Sigmoid colon (tissue), 6 donors: ENCODE measurements at regions not wholly inside any gene's neighbourhood (a gene's known extent, or its start where the extent isn't known, plus 50 kb on each side); places are given as distances from the start of the nearest gene placed in this dataset.

Experiments used
- DNase-seq: peaks from one replicate; pipeline ENCODE4 v3.0.0-alpha.2; 2019
- H3K27ac ChIP-seq, 4 donors: fragments of 200-600 bp; sonication (generic); one replicate each; pipeline ENCODE4 v1.5.1; 2016 to 2019; ENCODE audit warnings: mild to moderate bottlenecking in 1 of 4
- H3K27me3 ChIP-seq, 3 donors: fragments of 200-600 bp; sonication (generic); one replicate each; pipeline ENCODE4 v1.5.1; 2019; ENCODE audit warnings: mild to moderate bottlenecking in 1 of 3
- H3K36me3 ChIP-seq, 4 donors: fragments of 200-600 bp; sonication (generic); one replicate each; pipeline ENCODE4 v1.5.1; 2016 to 2019
- H3K4me1 ChIP-seq, 4 donors: fragments of 200-600 bp; sonication (generic); one replicate each; pipeline ENCODE4 v1.5.1; 2017 to 2019
- H3K4me3 ChIP-seq, 4 donors: fragments of 200-600 bp; sonication (generic); one replicate each; pipeline ENCODE4 v1.5.1; 2017 to 2019; ENCODE audit warnings: mild to moderate bottlenecking in 2 of 4, moderate library complexity in 1 of 4
- H3K9me3 ChIP-seq, 4 donors: fragments of 200-600 bp in 3 of 4; sonication (generic) in 3 of 4; one replicate each; pipeline versions ENCODE4 v1.5.1 to v1.6.1; 2013 to 2019
- EP300 ChIP-seq, 4 donors: sonication (generic); formaldehyde crosslinking; IDR thresholded peaks; one replicate each; pipeline ENCODE4 v1.6.1; 2017; ENCODE audit warnings: antibody characterized with exemption in 4 of 4
- POLR2A ChIP-seq, 2 donors: fragments of 450-650 bp; IDR thresholded peaks; one replicate each; pipeline ENCODE4 v1.6.1; 2016; ENCODE audit warnings: antibody characterized with exemption in 2 of 2, mild to moderate bottlenecking in 2 of 2, moderate library complexity in 2 of 2
- POLR2AphosphoS5 ChIP-seq, 4 donors: sonication (generic); formaldehyde crosslinking; IDR thresholded peaks; one replicate each; pipeline ENCODE4 v1.6.1; 2017; ENCODE audit warnings: antibody characterized with exemption in 4 of 4
- WGBS, 2 donors: extraction: QIAGEN DNeasy Blood & Tissue Kit; methylation state at CpG; one replicate each; pipeline ENCODE4 v1.1.7; 2013; 5-methylcytosine and 5-hydroxymethylcytosine counted together
- intact Hi-C: fragments of 100-400 bp; cut with DNase I; formaldehyde crosslinking; loops from one replicate; pipeline ENCODE4 v1.15.1; 2023
- TF ChIP-seq, protein P1 (sequence below), 4 experiments: fragments of 450-650 bp in 3 of 4; fragments of 200-600 bp in 1 of 4; IDR thresholded peaks; one replicate each; pipeline ENCODE4 v1.5.1; 2016 to 2019; ENCODE audit warnings: antibody characterized with exemption in 4 of 4, mild to moderate bottlenecking in 3 of 4, moderate library complexity in 2 of 4
- donor health status: healthy with polysubstance abuse.
- donor health status: healthy.

DNA sequence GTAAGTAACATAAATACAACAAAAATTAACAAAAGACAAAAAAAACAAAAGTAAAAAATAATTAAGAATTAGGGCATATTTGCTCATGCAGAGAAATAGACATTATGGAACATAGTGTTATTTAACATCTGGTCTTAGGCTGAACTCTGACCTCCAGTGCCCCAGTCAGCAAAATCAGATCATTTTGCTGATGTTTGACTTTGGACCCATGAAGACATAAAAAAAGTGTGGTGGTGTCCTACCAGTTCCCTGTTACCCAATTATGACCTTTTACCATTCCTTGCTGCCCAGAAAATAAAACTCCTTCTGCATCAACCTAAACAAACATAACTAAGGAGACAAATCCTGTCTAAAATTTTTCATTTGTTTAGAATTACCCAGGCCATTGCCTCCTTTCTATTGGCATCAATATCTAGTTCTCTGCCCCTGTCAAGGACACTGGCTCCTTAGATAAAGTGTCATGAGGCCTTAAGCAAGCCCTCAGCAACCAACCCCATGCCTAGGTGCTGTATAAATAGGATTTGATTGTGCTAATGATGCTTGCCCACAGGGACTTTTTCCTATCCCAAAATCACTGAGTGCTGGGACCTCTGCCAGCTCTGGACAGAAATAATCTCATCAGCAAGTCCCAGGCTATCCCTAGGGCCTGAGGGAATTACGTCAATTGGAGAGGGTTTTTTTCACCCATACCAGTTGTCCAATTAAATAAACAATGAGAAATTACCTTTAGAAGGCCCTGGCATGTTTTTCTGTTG lies 334.5 kb upstream of the UMPS start:
- no peaks in the 10 kb centered on the region for H3K27me3 ChIP-seq
- no peak for TF ChIP-seq EP300 (IDR thresholded peaks at IDR 0.05)
- TF ChIP-seq POLR2AphosphoS5 (IDR thresholded peaks at IDR 0.05): no peak
- no peak for TF ChIP-seq POLR2A (IDR thresholded peaks at IDR 0.05)
- TF ChIP-seq, protein P1, sequence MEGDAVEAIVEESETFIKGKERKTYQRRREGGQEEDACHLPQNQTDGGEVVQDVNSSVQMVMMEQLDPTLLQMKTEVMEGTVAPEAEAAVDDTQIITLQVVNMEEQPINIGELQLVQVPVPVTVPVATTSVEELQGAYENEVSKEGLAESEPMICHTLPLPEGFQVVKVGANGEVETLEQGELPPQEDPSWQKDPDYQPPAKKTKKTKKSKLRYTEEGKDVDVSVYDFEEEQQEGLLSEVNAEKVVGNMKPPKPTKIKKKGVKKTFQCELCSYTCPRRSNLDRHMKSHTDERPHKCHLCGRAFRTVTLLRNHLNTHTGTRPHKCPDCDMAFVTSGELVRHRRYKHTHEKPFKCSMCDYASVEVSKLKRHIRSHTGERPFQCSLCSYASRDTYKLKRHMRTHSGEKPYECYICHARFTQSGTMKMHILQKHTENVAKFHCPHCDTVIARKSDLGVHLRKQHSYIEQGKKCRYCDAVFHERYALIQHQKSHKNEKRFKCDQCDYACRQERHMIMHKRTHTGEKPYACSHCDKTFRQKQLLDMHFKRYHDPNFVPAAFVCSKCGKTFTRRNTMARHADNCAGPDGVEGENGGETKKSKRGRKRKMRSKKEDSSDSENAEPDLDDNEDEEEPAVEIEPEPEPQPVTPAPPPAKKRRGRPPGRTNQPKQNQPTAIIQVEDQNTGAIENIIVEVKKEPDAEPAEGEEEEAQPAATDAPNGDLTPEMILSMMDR (IDR thresholded peaks at IDR 0.05): no peak
- peaks cover 0 to 15% (median 4%) of the 10 kb centered on the region in 4 donors for H3K4me1 ChIP-seq
- no peaks in the 10 kb centered on the region for H3K36me3 ChIP-seq
- H3K9me3 ChIP-seq: no peaks in the 10 kb centered on the region
- no peak overlapping the region for H3K4me3 ChIP-seq
- H3K27ac ChIP-seq: peak overlapping the region in 1 of 4 donors; percentile 45
- intact Hi-C loops: no loop called here
- 67 to 90% methylated on average over 1 of the region's 1 CpG for WGBS, 2 donors
- no peak for DNase-seq

DNA sequence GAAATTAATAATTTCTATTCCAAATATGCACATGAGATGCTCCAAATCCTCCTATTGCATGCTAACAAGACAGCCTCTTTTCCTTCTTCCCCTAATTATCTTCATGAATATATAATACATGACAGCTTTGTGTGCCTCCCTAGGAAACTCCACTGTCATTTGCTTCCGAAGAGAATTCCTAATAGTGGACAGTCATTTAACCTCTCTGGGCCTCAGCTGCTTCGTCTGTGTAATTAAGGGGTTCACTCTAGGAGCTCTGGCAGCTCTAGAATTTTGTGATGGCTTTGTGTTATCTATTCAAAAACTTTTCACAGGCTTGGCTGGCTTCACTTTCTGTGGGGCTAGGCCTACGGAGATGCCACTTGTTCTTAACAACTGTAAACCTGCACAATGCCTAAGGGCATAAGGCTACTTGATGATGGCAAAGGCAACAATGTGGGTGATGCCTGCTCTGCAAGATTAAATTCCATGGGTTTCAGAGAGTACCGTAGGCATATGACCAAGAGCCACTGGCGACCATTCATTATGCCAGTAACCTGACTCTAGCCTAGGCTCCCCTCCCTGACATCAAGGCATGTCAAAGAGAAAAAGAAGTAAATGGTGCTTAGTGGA lies 333.8 kb upstream of the UMPS start:
- Histone ChIP-seq H3K27me3 (no peaks in the 10 kb centered on the region), H3K9me3 (no peaks in the 10 kb centered on the region), H3K4me1 (peaks cover 0 to 19% (median 7%) of the 10 kb centered on the region in 4 donors), H3K27ac (peak overlapping the region in 1 of 4 donors; percentile 45), H3K36me3 (no peaks in the 10 kb centered on the region), H3K4me3 (no peak overlapping the region)
- intact Hi-C loops: no loop called here
- TF ChIP-seq EP300 (IDR thresholded peaks at IDR 0.05): no peak
- no peak for TF ChIP-seq POLR2A (IDR thresholded peaks at IDR 0.05)
- TF ChIP-seq POLR2AphosphoS5 (IDR thresholded peaks at IDR 0.05): no peak
- TF ChIP-seq, protein P1 (IDR thresholded peaks at IDR 0.05): no peak
- 89 to 93% methylated on average over 5 of the region's 5 CpGs for WGBS, 2 donors
- no peak for DNase-seq

DNA sequence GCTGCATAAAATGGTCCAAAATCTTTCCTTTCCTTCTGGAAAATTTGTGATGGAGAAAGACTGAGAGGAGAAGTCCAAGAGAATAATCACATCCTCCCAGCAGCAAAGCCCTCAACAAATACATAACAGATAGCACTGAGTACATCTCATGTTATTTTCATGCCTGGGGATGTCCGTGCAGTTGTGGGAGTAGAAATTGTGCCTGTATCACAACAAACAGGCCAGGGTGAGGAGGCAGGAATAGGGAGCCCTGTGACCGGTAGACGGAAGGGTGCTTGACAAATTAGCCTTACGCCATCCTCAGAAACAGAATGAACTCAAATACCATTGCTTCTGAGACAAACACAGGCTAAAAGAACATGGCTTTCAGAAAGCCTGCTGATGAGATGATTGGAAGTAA lies 333.2 kb upstream of the UMPS start:
- no peak overlapping the region for H3K4me3 ChIP-seq
- no peak for DNase-seq
- intact Hi-C loops: no loop called here
- no peak for TF ChIP-seq POLR2A (IDR thresholded peaks at IDR 0.05)
- peaks cover 0 to 24% (median 13%) of the 10 kb centered on the region in 4 donors for H3K4me1 ChIP-seq
- H3K27ac ChIP-seq: no peak overlapping the region
- H3K36me3 ChIP-seq: no peaks in the 10 kb centered on the region
- H3K9me3 ChIP-seq: no peaks in the 10 kb centered on the region
- H3K27me3 ChIP-seq: no peaks in the 10 kb centered on the region
- 89 to 94% methylated on average over 4 of the region's 4 CpGs for WGBS, 2 donors

DNA sequence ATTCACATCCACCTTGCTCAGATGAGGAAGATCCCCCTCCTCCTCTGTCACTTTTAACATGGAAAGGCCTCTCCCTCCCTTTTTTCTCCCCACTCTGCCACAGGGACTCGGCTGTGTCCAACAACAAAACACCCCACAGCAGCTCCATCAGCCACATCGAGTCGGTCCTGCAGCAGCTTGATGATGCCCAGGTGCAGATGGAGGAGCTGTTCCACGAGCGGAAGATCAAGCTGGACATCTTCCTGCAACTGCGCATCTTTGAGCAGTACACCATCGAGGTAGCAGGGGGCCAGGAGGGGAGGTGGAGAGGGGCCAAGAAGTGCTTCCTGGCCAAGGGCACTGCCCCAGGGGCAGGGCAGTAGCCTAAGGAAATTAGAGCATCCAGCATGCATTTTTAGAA lies 331.7 kb upstream of the UMPS start:
- no peak for DNase-seq
- Histone ChIP-seq H3K27ac (no peak overlapping the region), H3K27me3 (no peaks in the 10 kb centered on the region), H3K9me3 (no peaks in the 10 kb centered on the region), H3K4me3 (no peak overlapping the region), H3K4me1 (peaks cover 0 to 24% (median 15%) of the 10 kb centered on the region in 4 donors), H3K36me3 (no peaks in the 10 kb centered on the region)
- intact Hi-C loops: no loop called here
- WGBS, 2 donors: 93 to 95% methylated on average over 7 of the region's 7 CpGs
- TF ChIP-seq EP300 (IDR thresholded peaks at IDR 0.05) (no peak), POLR2A (IDR thresholded peaks at IDR 0.05) (no peak), POLR2AphosphoS5 (IDR thresholded peaks at IDR 0.05) (no peak)
- TF ChIP-seq, protein P1 (IDR thresholded peaks at IDR 0.05): no peak

DNA sequence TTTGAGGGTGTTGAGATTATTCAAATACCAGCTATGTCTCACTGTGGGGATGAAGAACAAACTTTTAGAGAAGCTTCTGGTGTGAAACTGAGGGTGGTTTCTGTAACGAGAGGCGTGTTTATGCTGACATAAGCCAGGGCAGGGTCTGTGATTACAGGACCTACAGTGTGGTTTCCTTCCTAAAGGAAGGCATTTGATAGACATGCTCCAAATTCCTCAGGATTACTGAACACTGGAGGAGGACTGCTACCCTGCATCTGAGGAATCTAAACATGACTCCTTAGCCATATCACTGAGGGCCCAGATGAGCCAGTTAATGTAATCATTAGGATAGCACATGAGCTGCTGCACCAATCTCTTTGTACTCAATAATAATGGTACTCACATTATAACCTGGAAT lies 328.4 kb upstream of the UMPS start:
- WGBS, 2 donors: 78 to 85% methylated on average over 2 of the region's 2 CpGs
- DNase-seq: no peak

More for the DNA sequence above, 328.4 kb upstream of the UMPS start:
- Histone ChIP-seq H3K4me3 (no peak overlapping the region), H3K36me3 (no peaks in the 10 kb centered on the region), H3K27me3 (no peaks in the 10 kb centered on the region), H3K27ac (peak overlapping the region in 2 of 4 donors; percentile 14 to 62), H3K4me1 (peaks cover 0 to 24% (median 10%) of the 10 kb centered on the region in 4 donors), H3K9me3 (no peaks in the 10 kb centered on the region)
- intact Hi-C loops: no loop called here
- TF ChIP-seq POLR2A (IDR thresholded peaks at IDR 0.05): no peak
